ENCODE measurements at regions not wholly inside any gene's neighbourhood (a gene's known extent, or its start where the extent isn't known, plus 50 kb on each side); places are given as distances from the start of the nearest gene placed in this dataset.

DNA sequence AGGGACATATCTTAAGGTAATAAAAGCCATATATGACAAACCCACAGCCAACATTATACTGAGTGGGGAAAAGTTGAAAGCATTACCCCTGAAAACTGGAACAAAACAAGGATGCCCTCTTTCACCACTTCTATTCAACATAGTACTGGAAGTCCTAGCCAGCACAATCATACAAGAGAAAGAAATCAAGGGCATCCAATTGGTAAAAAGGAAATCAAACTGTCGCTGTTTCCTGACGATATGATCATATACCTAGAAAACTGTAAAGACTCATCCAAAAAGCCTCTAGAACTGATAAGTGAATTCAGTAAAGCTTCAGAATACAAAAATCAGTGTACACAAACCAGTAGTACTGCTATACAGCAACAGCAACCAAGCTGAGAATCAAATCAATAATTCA is 53.8 kb upstream of the PSME4 start:
- no peak for TF ChIP-seq POLR2A (IDR thresholded peaks at IDR 0.05)
- TF ChIP-seq, protein P1, sequence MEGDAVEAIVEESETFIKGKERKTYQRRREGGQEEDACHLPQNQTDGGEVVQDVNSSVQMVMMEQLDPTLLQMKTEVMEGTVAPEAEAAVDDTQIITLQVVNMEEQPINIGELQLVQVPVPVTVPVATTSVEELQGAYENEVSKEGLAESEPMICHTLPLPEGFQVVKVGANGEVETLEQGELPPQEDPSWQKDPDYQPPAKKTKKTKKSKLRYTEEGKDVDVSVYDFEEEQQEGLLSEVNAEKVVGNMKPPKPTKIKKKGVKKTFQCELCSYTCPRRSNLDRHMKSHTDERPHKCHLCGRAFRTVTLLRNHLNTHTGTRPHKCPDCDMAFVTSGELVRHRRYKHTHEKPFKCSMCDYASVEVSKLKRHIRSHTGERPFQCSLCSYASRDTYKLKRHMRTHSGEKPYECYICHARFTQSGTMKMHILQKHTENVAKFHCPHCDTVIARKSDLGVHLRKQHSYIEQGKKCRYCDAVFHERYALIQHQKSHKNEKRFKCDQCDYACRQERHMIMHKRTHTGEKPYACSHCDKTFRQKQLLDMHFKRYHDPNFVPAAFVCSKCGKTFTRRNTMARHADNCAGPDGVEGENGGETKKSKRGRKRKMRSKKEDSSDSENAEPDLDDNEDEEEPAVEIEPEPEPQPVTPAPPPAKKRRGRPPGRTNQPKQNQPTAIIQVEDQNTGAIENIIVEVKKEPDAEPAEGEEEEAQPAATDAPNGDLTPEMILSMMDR (IDR thresholded peaks at IDR 0.05): no peak

Data from thyroid gland (tissue), 4 donors.